WTC11 (cell line): ENCODE measurements at regions not wholly inside any gene's neighbourhood (a gene's known extent, or its start where the extent isn't known, plus 50 kb on each side); places are given as distances from the start of the nearest gene placed in this dataset.

ENCODE experiments used
- ATAC-seq: fragments of 200-7000 bp; cut with Tn5 transposase; 2 replicates; pipeline ENCODE4 v1.10.0; 2021; ENCODE audit warnings: mild to moderate bottlenecking, moderate library complexity
- CTCF ChIA-PET: fragments of 300-600 bp; sonication (Branson Sonifier 250); formaldehyde crosslinking; loops from one replicate; lab custom pipeline; 2021; ENCODE audit warnings: antibody characterized with exemption; lab: Charles Lee
- POLR2A ChIA-PET: fragments of 350-600 bp; sonication (Branson Sonifier 250); formaldehyde crosslinking; loops from one replicate; lab custom pipeline; 2021; ENCODE audit warnings: antibody characterized with exemption; lab: Charles Lee
- DNase-seq: peaks from one replicate; pipeline ENCODE4 v3.0.0; 2021; ENCODE audit warnings: low spot score
- H3K27ac Mint-ChIP-seq: 2 replicates; pipeline ENCODE4 v1.8.0; 2021; ENCODE audit warnings: mixed read lengths
- H3K27me3 Mint-ChIP-seq: 2 replicates; pipeline ENCODE4 v1.8.0; 2021; ENCODE audit warnings: low read depth, mild to moderate bottlenecking, moderate library complexity, mixed read lengths
- H3K36me3 Mint-ChIP-seq: 2 replicates; pipeline ENCODE4 v1.8.0; 2021; ENCODE audit warnings: mixed read lengths
- H3K4me1 Mint-ChIP-seq: 2 replicates; pipeline ENCODE4 v1.8.0; 2022; ENCODE audit warnings: mixed read lengths
- H3K4me3 Mint-ChIP-seq: 2 replicates; pipeline ENCODE4 v1.8.0; 2021; ENCODE audit warnings: mild to moderate bottlenecking, moderate library complexity, mixed read lengths
- H3K9me3 Mint-ChIP-seq: 2 replicates; pipeline ENCODE4 v1.8.0; 2021; ENCODE audit warnings: mixed read lengths
- AFF4 ChIP-seq: sonication (generic); formaldehyde crosslinking; IDR thresholded peaks from 2 replicates; pipeline ENCODE4 v1.8.1; 2023; ENCODE audit warnings: mild to moderate bottlenecking, missing genetic modification reagents, borderline replicate concordance
- ATF1 ChIP-seq: sonication (generic); formaldehyde crosslinking; IDR thresholded peaks from 2 replicates; pipeline ENCODE4 v1.8.1; 2023; ENCODE audit warnings: mild to moderate bottlenecking, moderate library complexity, missing genetic modification reagents
- E2F4 ChIP-seq: sonication (generic); formaldehyde crosslinking; IDR thresholded peaks from 2 replicates; pipeline ENCODE4 v1.8.1; 2022; ENCODE audit warnings: low read depth, mild to moderate bottlenecking, moderate library complexity, missing genetic modification reagents, borderline replicate concordance
- NFYB ChIP-seq: sonication (generic); formaldehyde crosslinking; conservative IDR thresholded peaks from 2 replicates; pipeline ENCODE4 v1.8.0; 2022; ENCODE audit warnings: low read depth, missing genetic modification reagents
- NR1H2 ChIP-seq: sonication (generic); formaldehyde crosslinking; IDR thresholded peaks from 2 replicates; pipeline ENCODE4 v1.9.0; 2021; ENCODE audit warnings: mild to moderate bottlenecking, moderate library complexity, missing genetic modification reagents
- NR2C2 ChIP-seq: sonication (generic); formaldehyde crosslinking; IDR thresholded peaks from 2 replicates; pipeline ENCODE4 v1.8.0; 2022; ENCODE audit warnings: mild to moderate bottlenecking, missing genetic modification reagents
- RELA ChIP-seq: sonication (generic); formaldehyde crosslinking; IDR thresholded peaks from 2 replicates; pipeline ENCODE4 v1.8.1; 2022; ENCODE audit warnings: missing genetic modification reagents, mild to moderate bottlenecking, borderline replicate concordance
- STAT6 ChIP-seq: sonication (generic); formaldehyde crosslinking; conservative IDR thresholded peaks from 2 replicates; pipeline ENCODE4 v1.8.1; 2023; ENCODE audit warnings: mild to moderate bottlenecking, low read depth, missing genetic modification reagents, moderate library complexity
- USF2 ChIP-seq: sonication (generic); formaldehyde crosslinking; IDR thresholded peaks from 2 replicates; pipeline ENCODE4 v1.8.1; 2023; ENCODE audit warnings: mild to moderate bottlenecking, missing genetic modification reagents, moderate library complexity
- ZNF425 ChIP-seq: fragments of 250-450 bp; sonication (Bioruptor Pico); conservative IDR thresholded peaks from 2 replicates; pipeline ENCODE4 v1.9.0; 2021; ENCODE audit warnings: mild to moderate bottlenecking
- ZNF671 ChIP-seq: fragments of 250-450 bp; sonication (Bioruptor Pico); IDR thresholded peaks from 2 replicates; pipeline ENCODE4 v1.8.0; 2021; ENCODE audit warnings: mild to moderate bottlenecking

- no peak for ATAC-seq
- CTCF ChIA-PET, result interaction anchor here (1.8 kb wide), 1 partner anchor 9 kb away, joined by 5 read pairs; no protein-coding TSS in a partner anchor
Measured at GRCh38 chr6:18988636-18989035, 601.5 kb downstream of the RNF144B start.

More at GRCh38 chr6:18988636-18989035, 601.5 kb downstream of the RNF144B start:
- DNase-seq, result no peak
- Mint-ChIP-seq H3K27me3 (peaks cover 5% of the 10 kb centered on the region), H3K4me3 (no peak overlapping the region), H3K4me1 (peaks cover 24% of the 10 kb centered on the region), H3K27ac (no peak overlapping the region), H3K9me3 (no peaks in the 10 kb centered on the region), H3K36me3 (no peaks in the 10 kb centered on the region)
- POLR2A ChIA-PET, result no interaction called here
- TF ChIP-seq E2F4 (no peak), AFF4 (CRISPR knock-in tag) (no peak), ATF1 (CRISPR knock-in tag) (no peak), USF2 (CRISPR knock-in tag) (no peak), ZNF425 (CRISPR knock-in tag) (no peak), NR1H2 (CRISPR knock-in tag) (no peak), STAT6 (no peak), RELA (CRISPR knock-in tag) (no peak), NFYB (CRISPR knock-in tag) (no peak), ZNF671 (CRISPR knock-in tag) (no peak), NR2C2 (CRISPR knock-in tag) (no peak)
